Gastroesophageal sphincter (tissue), 4 donors: ENCODE measurements at regions not wholly inside any gene's neighbourhood (a gene's known extent, or its start where the extent isn't known, plus 50 kb on each side); places are given as distances from the start of the nearest gene placed in this dataset.

ENCODE experiments used
- ATAC-seq: fragments of 150-250 bp; one replicate; pipeline ENCODE4 v1.9.1; 2016; ENCODE audit warnings: mild to moderate bottlenecking, moderate library complexity
- H3K27ac ChIP-seq, 4 donors: fragments of 200-600 bp; sonication (generic) in 3 of 4; 1 replicate in 3 of 4; 2 replicates in 1 of 4; pipeline ENCODE4 v1.5.1; 2016 to 2019
- H3K27me3 ChIP-seq: fragments of 200-600 bp; sonication (generic); one replicate; pipeline ENCODE4 v1.5.1; 2019
- H3K36me3 ChIP-seq, 2 donors: fragments of 200-600 bp; sonication (generic); one replicate each; pipeline ENCODE4 v1.5.1; 2019; ENCODE audit warnings: control low read depth in 1 of 2
- H3K4me1 ChIP-seq, 3 donors: fragments of 200-600 bp; sonication (generic); 1 replicate in 2 of 3; 2 replicates in 1 of 3; pipeline ENCODE4 v1.5.1; 2016 to 2019; ENCODE audit warnings: control low read depth in 2 of 3
- H3K4me3 ChIP-seq, 2 donors: fragments of 200-600 bp; sonication (generic); one replicate each; pipeline ENCODE4 v1.5.1; 2019; ENCODE audit warnings: mild to moderate bottlenecking in 1 of 2, moderate library complexity in 1 of 2
- H3K9me3 ChIP-seq, 3 donors: fragments of 200-600 bp; sonication (generic); one replicate each; pipeline ENCODE4 v1.5.1; 2017 to 2019; ENCODE audit warnings: control low read depth in 2 of 3
- EP300 ChIP-seq: sonication (generic); formaldehyde crosslinking; IDR thresholded peaks from one replicate; pipeline ENCODE4 v1.6.1; 2017; ENCODE audit warnings: antibody characterized with exemption, mild to moderate bottlenecking
- POLR2A ChIP-seq, 2 donors: fragments of 450-650 bp; IDR thresholded peaks; one replicate each; pipeline ENCODE4 v1.6.1; 2017; ENCODE audit warnings: antibody characterized with exemption in 2 of 2, mild to moderate bottlenecking in 2 of 2, moderate library complexity in 1 of 2
- POLR2AphosphoS5 ChIP-seq: sonication (generic); formaldehyde crosslinking; IDR thresholded peaks from one replicate; pipeline ENCODE4 v1.6.1; 2017; ENCODE audit warnings: antibody characterized with exemption
- WGBS, 2 donors: methylation state at CpG; one replicate each; pipeline ENCODE4 v1.1.5; 2018; ENCODE audit warnings: low coverage in 1 of 2; 5-methylcytosine and 5-hydroxymethylcytosine counted together
- TF ChIP-seq, protein P1 (sequence below), 4 experiments: fragments of 200-600 bp in 2 of 4; fragments of 450-650 bp in 2 of 4; sonication (generic) in 1 of 4; IDR thresholded peaks; one replicate each; pipeline ENCODE4 v1.5.1; 2017 to 2019; ENCODE audit warnings: antibody characterized with exemption in 4 of 4, mild to moderate bottlenecking in 2 of 4, moderate library complexity in 2 of 4

DNA sequence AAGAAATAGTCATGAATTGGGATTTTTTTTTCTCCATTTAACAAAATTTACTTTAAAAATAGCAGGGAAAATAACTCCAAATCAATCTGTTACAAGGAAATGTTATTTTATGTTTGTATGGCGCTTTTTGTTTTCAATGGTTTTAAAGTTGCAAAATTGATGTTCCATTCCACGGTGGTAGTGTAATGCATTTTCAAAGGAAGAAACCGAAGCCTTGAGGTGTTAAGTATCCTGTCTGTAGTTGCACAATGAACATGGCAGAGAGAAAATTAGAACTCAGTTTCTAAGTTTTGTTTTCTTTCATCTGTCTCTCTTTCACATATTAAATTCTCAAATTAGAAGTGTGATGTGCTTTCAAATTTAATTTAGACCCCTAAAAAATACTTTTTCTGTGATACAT lies 841.8 kb downstream of the USP25 start:
- 88 to 95% methylated on average over 3 of the region's 3 CpGs for WGBS, 2 donors
- Histone ChIP-seq H3K27ac (no peak overlapping the region), H3K4me1 (no peaks in the 10 kb centered on the region), H3K27me3 (no peaks in the 10 kb centered on the region), H3K9me3 (no peaks in the 10 kb centered on the region), H3K4me3 (no peak overlapping the region), H3K36me3 (no peaks in the 10 kb centered on the region)
- ATAC-seq, result no peak
- no peak for TF ChIP-seq EP300
- TF ChIP-seq, protein P1, sequence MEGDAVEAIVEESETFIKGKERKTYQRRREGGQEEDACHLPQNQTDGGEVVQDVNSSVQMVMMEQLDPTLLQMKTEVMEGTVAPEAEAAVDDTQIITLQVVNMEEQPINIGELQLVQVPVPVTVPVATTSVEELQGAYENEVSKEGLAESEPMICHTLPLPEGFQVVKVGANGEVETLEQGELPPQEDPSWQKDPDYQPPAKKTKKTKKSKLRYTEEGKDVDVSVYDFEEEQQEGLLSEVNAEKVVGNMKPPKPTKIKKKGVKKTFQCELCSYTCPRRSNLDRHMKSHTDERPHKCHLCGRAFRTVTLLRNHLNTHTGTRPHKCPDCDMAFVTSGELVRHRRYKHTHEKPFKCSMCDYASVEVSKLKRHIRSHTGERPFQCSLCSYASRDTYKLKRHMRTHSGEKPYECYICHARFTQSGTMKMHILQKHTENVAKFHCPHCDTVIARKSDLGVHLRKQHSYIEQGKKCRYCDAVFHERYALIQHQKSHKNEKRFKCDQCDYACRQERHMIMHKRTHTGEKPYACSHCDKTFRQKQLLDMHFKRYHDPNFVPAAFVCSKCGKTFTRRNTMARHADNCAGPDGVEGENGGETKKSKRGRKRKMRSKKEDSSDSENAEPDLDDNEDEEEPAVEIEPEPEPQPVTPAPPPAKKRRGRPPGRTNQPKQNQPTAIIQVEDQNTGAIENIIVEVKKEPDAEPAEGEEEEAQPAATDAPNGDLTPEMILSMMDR (IDR thresholded peaks at IDR 0.05), result no peak
- TF ChIP-seq POLR2A (IDR thresholded peaks at IDR 0.05), result no peak
- no peak for TF ChIP-seq POLR2AphosphoS5

DNA sequence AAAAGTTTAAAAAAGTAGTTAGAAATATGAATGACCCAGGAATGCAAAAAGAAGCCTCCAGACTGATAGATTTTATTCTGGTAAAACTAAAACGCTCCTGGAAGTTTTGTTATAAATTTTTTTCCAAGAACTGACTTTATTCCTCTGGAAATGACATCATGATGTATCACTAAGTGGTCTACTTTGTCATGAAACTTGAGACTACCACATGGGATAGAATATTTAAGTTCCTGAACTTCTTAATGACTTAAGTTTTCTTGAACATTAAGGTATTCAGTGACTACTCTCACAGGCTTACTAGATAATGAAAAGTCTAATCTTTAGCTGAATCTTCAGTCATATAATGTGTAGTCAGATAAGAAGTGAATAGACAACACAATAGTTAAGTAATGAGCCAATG lies 842.2 kb downstream of the USP25 start:
- TF ChIP-seq POLR2AphosphoS5, result no peak
- TF ChIP-seq, protein P1 (IDR thresholded peaks at IDR 0.05), result no peak
- no peak for TF ChIP-seq EP300
- TF ChIP-seq POLR2A (IDR thresholded peaks at IDR 0.05), result no peak
- Histone ChIP-seq H3K27ac (no peak overlapping the region), H3K4me1 (no peaks in the 10 kb centered on the region), H3K9me3 (no peaks in the 10 kb centered on the region), H3K4me3 (no peak overlapping the region), H3K27me3 (no peaks in the 10 kb centered on the region), H3K36me3 (no peaks in the 10 kb centered on the region)
- ATAC-seq, result no peak
- 67 to 78% methylated on average over 1 of the region's 1 CpG for WGBS, 2 donors

DNA sequence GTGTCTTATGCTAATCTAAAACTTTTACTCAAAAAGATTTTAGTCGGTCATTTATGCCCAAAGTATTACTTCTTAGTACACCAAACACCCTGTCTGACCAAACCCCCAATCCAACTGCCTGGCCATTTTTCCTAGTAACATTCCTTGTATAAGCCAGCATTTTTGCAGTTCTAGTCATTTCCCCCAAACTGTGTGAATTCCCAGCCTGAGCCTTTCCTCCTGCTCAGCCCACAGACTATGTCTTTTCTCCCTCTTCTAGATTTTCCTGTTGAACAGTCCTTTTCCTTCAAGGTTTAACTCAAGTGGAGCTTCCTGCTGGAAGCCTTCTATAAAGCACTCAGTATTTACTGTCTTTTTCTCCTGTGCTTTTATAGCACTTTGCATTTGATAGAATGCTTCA lies 843.8 kb downstream of the USP25 start:
- Histone ChIP-seq H3K27ac (no peak overlapping the region), H3K27me3 (no peaks in the 10 kb centered on the region), H3K4me3 (no peak overlapping the region), H3K9me3 (no peaks in the 10 kb centered on the region), H3K36me3 (no peaks in the 10 kb centered on the region), H3K4me1 (no peaks in the 10 kb centered on the region)
- WGBS, 2 donors, result 72 to 91% methylated on average over 1 of the region's 1 CpG
- no peak for ATAC-seq
- TF ChIP-seq, protein P1 (IDR thresholded peaks at IDR 0.05), result no peak
- TF ChIP-seq EP300 (no peak), POLR2A (IDR thresholded peaks at IDR 0.05) (no peak), POLR2AphosphoS5 (no peak)

DNA sequence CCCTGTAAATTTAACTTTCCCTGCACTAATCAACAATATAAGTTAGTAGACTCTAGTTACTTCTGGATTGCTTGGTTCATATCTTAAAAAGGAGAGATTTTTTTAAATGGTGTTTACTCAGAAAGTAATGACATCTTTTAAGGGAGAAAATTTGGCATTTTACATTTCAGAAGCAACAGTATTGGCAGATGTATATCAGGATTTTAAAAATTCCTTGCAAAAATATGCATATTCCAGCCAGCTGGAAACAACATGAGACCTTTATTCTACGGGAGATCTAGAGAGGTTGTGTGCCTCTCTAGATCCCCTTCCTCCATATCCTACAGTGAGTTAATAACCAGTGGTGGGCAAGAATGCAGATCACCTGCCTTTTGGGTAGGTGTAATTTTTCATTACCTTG lies 848.2 kb downstream of the USP25 start:
- H3K36me3 ChIP-seq, result no peaks in the 10 kb centered on the region
- ATAC-seq, result no peak
- H3K27me3 ChIP-seq, result no peaks in the 10 kb centered on the region
- no peaks in the 10 kb centered on the region for H3K9me3 ChIP-seq
- no peak overlapping the region for H3K27ac ChIP-seq
- TF ChIP-seq POLR2A (IDR thresholded peaks at IDR 0.05) (no peak), EP300 (no peak), POLR2AphosphoS5 (no peak)
- TF ChIP-seq, protein P1 (IDR thresholded peaks at IDR 0.05), result no peak
- H3K4me3 ChIP-seq, result no peak overlapping the region
- peaks cover 0 to 12% (median 0%) of the 10 kb centered on the region in 3 donors for H3K4me1 ChIP-seq
- 70 to 100% methylated on average over 1 of the region's 1 CpG for WGBS, 2 donors

DNA sequence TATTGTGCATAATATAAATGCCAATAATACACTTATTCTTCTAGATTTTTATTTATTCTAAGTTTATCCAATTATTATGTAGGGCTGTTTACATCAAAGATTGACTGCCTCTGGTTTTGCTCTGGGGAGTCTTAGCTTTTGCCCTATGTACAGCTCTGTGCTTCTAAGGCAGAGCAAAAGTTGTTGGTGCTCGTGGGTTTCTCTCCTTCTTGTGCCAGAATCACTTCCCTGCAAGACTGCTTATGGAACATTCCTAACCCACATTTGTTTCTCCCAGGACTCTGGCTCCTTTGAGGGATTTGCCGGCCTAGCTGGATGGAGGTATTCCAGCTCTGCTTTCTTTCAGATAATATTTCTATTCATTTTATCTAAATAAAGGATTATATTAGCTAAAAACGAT lies 849.1 kb downstream of the USP25 start:
- TF ChIP-seq, protein P1 (IDR thresholded peaks at IDR 0.05), result no peak
- TF ChIP-seq POLR2AphosphoS5 (no peak), EP300 (no peak), POLR2A (IDR thresholded peaks at IDR 0.05) (no peak)
- H3K4me3 ChIP-seq, result no peak overlapping the region
- peak overlapping the region in 1 of 4 donors; percentile 7 for H3K27ac ChIP-seq

More for the DNA sequence above, 849.1 kb downstream of the USP25 start:
- Histone ChIP-seq H3K9me3 (no peaks in the 10 kb centered on the region), H3K4me1 (peaks cover 0 to 12% (median 0%) of the 10 kb centered on the region in 3 donors), H3K27me3 (no peaks in the 10 kb centered on the region), H3K36me3 (no peaks in the 10 kb centered on the region)
- ATAC-seq, result no peak
- 17 to 28% methylated on average over 3 of the region's 3 CpGs for WGBS, 2 donors
